HepG2 (cell line): ENCODE measurements at regions not wholly inside any gene's neighbourhood (a gene's known extent, or its start where the extent isn't known, plus 50 kb on each side); places are given as distances from the start of the nearest gene placed in this dataset.

Source experiments
- ATAC-seq: fragments of 200-7000 bp; cut with Tn5 transposase; 3 replicates; pipeline ENCODE4 v1.9.1; 2020; ENCODE audit warnings: mild to moderate bottlenecking, moderate library complexity
- BruUV-seq: library from RNA; stranded (reverse); fragments of 400-500 nt; replicated peaks from 2 replicates; lab custom pipeline; 2021; lab: Mats Ljungman, UMichigan
- CTCF ChIA-PET: fragments of 300-600 bp; formaldehyde crosslinking; extraction: SDS; loops from one replicate; lab custom pipeline; 2021; ENCODE audit warnings: low total read pairs, inconsistent platforms, low intra/inter-chr PET ratio; lab: Yijun Ruan, JAX
- POLR2A ChIA-PET: fragments of 350-600 bp; sonication (Branson Sonifier 250); formaldehyde crosslinking; loops from one replicate; lab custom pipeline; 2020; ENCODE audit warnings: antibody characterized with exemption, inconsistent platforms; lab: Yijun Ruan, JAX
- DNase-seq: peaks from one replicate; pipeline ENCODE4 v3.0.0-alpha.2; 2015; ENCODE audit warnings: low spot score
- FAIRE-seq: peaks from 3 replicates; lab custom pipeline; 2011; peaks lifted over from hg19 to GRCh38; lab: Jason Lieb, UNC
- H2AFZ ChIP-seq: one replicate; pipeline ENCODE4 v1.6.1; 2011; ENCODE audit warnings: low read length, inconsistent platforms
- H3K27ac ChIP-seq: fragments of 300-600 bp; 3 replicates; pipeline ENCODE4 v1.8.0; 2011; ENCODE audit warnings: mixed run types, mild to moderate bottlenecking, mixed read lengths, low read length, inconsistent platforms; ENCODE audit not compliant: insufficient read depth; ENCODE audit errors: extremely low read length
- H3K27me3 ChIP-seq, 2 experiments: fragments of 200-600 bp in 1 of 2; 2 replicates in 1 of 2; 3 replicates in 1 of 2; pipeline versions ENCODE4 v1.6.0 to v1.8.0; 2011; ENCODE audit warnings: low read length in 2 of 2, mild to moderate bottlenecking in 2 of 2, moderate library complexity in 2 of 2, inconsistent platforms in 1 of 2; ENCODE audit not compliant: insufficient read depth in 2 of 2, control insufficient read depth in 1 of 2
- H3K36me3 ChIP-seq, 2 experiments: fragments of 200-600 bp in 1 of 2; replicated peaks in 1 of 2; 2 replicates in 1 of 2; 3 replicates in 1 of 2; pipeline versions ENCODE4 v1.5.1 to v1.8.0; 2011; ENCODE audit warnings: low read length in 2 of 2, inconsistent platforms in 1 of 2; ENCODE audit not compliant: insufficient read depth in 2 of 2, control insufficient read depth in 1 of 2
- H3K4me1 ChIP-seq: 2 replicates; pipeline ENCODE4 v1.5.1; 2012; ENCODE audit warnings: low read length, inconsistent platforms; ENCODE audit not compliant: insufficient read depth
- H3K4me2 ChIP-seq: 2 replicates; pipeline ENCODE4 v1.6.0; 2011; ENCODE audit warnings: low read depth, low read length, inconsistent platforms
- H3K4me3 ChIP-seq, 3 experiments: fragments of 200-600 bp in 1 of 3; sonication (generic), shearing (Covaris generic) in 1 of 3; replicated peaks in 1 of 3; 2 replicates each; pipeline ENCODE4 v1.5.1; 2011 to 2016; ENCODE audit warnings: low read length in 3 of 3, inconsistent platforms in 2 of 3, low read depth in 2 of 3, mild to moderate bottlenecking in 2 of 3, control low read depth in 1 of 3, mixed read lengths in 1 of 3; ENCODE audit not compliant: insufficient read depth in 1 of 3
- H3K79me2 ChIP-seq: one replicate; pipeline ENCODE4 v1.6.1; 2011; ENCODE audit warnings: low read length, inconsistent platforms; ENCODE audit not compliant: insufficient read depth
- H3K9ac ChIP-seq: 2 replicates; pipeline ENCODE4 v1.6.0; 2011; ENCODE audit warnings: mild to moderate bottlenecking, low read depth, low read length, inconsistent platforms; ENCODE audit not compliant: insufficient read depth
- H3K9me3 ChIP-seq: 2 replicates; pipeline ENCODE4 v1.5.1; 2012; ENCODE audit warnings: mild to moderate bottlenecking, low read length
- H4K20me1 ChIP-seq: 2 replicates; pipeline ENCODE4 v1.6.0; 2011; ENCODE audit warnings: inconsistent platforms, mild to moderate bottlenecking, low read length, moderate library complexity; ENCODE audit not compliant: insufficient read depth
- ERF ChIP-seq: IDR thresholded peaks from 2 replicates; pipeline ENCODE4 v1.6.1; 2018; ENCODE audit warnings: missing biosample characterization, missing genetic modification reagents
- MATR3 ChIP-seq: sonication (generic); formaldehyde crosslinking; IDR thresholded peaks from 2 replicates; pipeline ENCODE4 v1.4.0; 2020; ENCODE audit warnings: missing genetic modification reagents
- RXRA ChIP-seq: sonication (generic); formaldehyde crosslinking; IDR thresholded peaks from 2 replicates; pipeline ENCODE4 v1.5.1; 2020; ENCODE audit warnings: missing genetic modification reagents
- SMAD3 ChIP-seq: sonication (generic); formaldehyde crosslinking; IDR thresholded peaks from 2 replicates; pipeline ENCODE4 v1.4.0; 2020; ENCODE audit warnings: missing genetic modification reagents
- TAF1 ChIP-seq: sonication (generic); formaldehyde crosslinking; IDR thresholded peaks from 2 replicates; pipeline ENCODE4 v1.4.0; 2020; ENCODE audit warnings: missing genetic modification reagents
- ZEB1 ChIP-seq: IDR thresholded peaks from 2 replicates; pipeline ENCODE4 v1.6.1; 2012; ENCODE audit warnings: mild to moderate bottlenecking, low read depth, inconsistent platforms; ENCODE audit not compliant: insufficient replicate concordance
- ZNF282 ChIP-seq: fragments of 450-650 bp; IDR thresholded peaks from 2 replicates; pipeline ENCODE4 v1.6.1; 2018; ENCODE audit not compliant: partially characterized antibody
- ZNF337 ChIP-seq: sonication (generic); formaldehyde crosslinking; IDR thresholded peaks from 2 replicates; pipeline ENCODE4 v1.5.1; 2020; ENCODE audit warnings: missing genetic modification reagents, low read depth, mild to moderate bottlenecking, borderline replicate concordance
- ZSCAN12 ChIP-seq: sonication (generic); formaldehyde crosslinking; IDR thresholded peaks from 2 replicates; pipeline ENCODE4 v1.9.0; 2021; ENCODE audit warnings: mild to moderate bottlenecking, missing genetic modification reagents
- WGBS: methylation state at CpG from one replicate; pipeline ENCODE4 v1.1.6; 2017; ENCODE audit warnings: low lambda C conversion rate; 5-methylcytosine and 5-hydroxymethylcytosine counted together
- in situ Hi-C: cut with HindIII; loops from 2 replicates; pipeline ENCODE4 v1.10.0; 2017; ENCODE audit warnings: low pct_unique_long_range_greater_than_20kb; ENCODE audit not compliant: extremely low pct_ligation_motif_present
- intact Hi-C: fragments of 100-400 bp; cut with micrococcal nuclease; formaldehyde crosslinking; loops from one replicate; pipeline ENCODE4 v1.10.0; 2022; ENCODE audit not compliant: unreplicated experiment
- TF ChIP-seq, protein P1 (sequence below): sonication (generic); formaldehyde crosslinking; IDR thresholded peaks from 2 replicates; pipeline ENCODE4 v1.4.0; 2020; ENCODE audit warnings: mild to moderate bottlenecking, low read depth, missing genetic modification reagents
- TF ChIP-seq, protein P2 (sequence below): sonication (generic); formaldehyde crosslinking; IDR thresholded peaks from 2 replicates; pipeline ENCODE4 v1.9.0; 2021; ENCODE audit warnings: missing genetic modification reagents, borderline replicate concordance

DNA sequence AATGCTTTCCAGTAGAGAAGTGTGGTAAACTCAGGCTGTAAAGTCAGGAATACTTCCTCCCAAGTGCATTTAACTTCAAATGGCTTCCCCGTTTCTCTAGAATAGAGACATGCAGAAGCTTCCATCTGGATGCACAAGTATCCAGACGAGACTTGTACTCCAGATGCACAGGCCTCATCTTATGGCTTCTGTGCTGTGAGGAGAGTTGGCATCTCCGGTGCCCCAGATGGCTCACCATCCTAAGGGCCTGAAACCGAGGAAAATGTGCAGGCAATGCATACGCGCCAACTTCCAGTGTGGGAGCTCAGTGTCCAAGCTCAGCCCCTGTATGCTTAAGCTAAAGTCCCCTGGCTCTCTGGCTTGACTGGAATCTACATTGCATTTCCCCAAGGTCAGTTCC, 184.0 kb upstream of the TBL1X start:
- CTCF ChIA-PET, result no interaction called here
- Histone ChIP-seq H3K9me3 (no peaks in the 10 kb centered on the region), H3K36me3 (no peaks in the 10 kb centered on the region), H3K27me3 (no peaks in the 10 kb centered on the region), H3K9ac (no peak overlapping the region), H3K4me3 (no peak overlapping the region), H2AFZ (no peak overlapping the region), H3K27ac (no peak overlapping the region), H3K79me2 (no peaks in the 10 kb centered on the region), H4K20me1 (no peaks in the 10 kb centered on the region), H3K4me2 (no peak overlapping the region), H3K4me1 (no peaks in the 10 kb centered on the region)
- ATAC-seq, result no peak
- BruUV-seq, result no TSS peak
- no peak for FAIRE-seq
- TF ChIP-seq ZNF337 (CRISPR knock-in tag) (no peak), ZNF282 (no peak), ZEB1 (no peak), ZSCAN12 (CRISPR knock-in tag) (no peak), ERF (CRISPR knock-in tag) (no peak), MATR3 (CRISPR knock-in tag) (no peak), RXRA (no peak), SMAD3 (CRISPR knock-in tag) (no peak), TAF1 (no peak)
- TF ChIP-seq, protein P1, sequence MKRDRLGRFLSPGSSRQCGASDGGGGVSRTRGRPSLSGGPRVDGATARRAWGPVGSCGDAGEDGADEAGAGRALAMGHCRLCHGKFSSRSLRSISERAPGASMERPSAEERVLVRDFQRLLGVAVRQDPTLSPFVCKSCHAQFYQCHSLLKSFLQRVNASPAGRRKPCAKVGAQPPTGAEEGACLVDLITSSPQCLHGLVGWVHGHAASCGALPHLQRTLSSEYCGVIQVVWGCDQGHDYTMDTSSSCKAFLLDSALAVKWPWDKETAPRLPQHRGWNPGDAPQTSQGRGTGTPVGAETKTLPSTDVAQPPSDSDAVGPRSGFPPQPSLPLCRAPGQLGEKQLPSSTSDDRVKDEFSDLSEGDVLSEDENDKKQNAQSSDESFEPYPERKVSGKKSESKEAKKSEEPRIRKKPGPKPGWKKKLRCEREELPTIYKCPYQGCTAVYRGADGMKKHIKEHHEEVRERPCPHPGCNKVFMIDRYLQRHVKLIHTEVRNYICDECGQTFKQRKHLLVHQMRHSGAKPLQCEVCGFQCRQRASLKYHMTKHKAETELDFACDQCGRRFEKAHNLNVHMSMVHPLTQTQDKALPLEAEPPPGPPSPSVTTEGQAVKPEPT, result no peak
- TF ChIP-seq, protein P2, sequence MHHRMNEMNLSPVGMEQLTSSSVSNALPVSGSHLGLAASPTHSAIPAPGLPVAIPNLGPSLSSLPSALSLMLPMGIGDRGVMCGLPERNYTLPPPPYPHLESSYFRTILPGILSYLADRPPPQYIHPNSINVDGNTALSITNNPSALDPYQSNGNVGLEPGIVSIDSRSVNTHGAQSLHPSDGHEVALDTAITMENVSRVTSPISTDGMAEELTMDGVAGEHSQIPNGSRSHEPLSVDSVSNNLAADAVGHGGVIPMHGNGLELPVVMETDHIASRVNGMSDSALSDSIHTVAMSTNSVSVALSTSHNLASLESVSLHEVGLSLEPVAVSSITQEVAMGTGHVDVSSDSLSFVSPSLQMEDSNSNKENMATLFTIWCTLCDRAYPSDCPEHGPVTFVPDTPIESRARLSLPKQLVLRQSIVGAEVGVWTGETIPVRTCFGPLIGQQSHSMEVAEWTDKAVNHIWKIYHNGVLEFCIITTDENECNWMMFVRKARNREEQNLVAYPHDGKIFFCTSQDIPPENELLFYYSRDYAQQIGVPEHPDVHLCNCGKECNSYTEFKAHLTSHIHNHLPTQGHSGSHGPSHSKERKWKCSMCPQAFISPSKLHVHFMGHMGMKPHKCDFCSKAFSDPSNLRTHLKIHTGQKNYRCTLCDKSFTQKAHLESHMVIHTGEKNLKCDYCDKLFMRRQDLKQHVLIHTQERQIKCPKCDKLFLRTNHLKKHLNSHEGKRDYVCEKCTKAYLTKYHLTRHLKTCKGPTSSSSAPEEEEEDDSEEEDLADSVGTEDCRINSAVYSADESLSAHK, result no peak
- POLR2A ChIA-PET, result no interaction called here
- WGBS, result no CpG with 5 or more reads among the region's 6 CpGs
- DNase-seq, result no peak
- intact Hi-C loops (no loop called here), in situ Hi-C loops (no loop called here)
